K562 (cell line): ENCODE measurements at regions not wholly inside any gene's neighbourhood (a gene's known extent, or its start where the extent isn't known, plus 50 kb on each side); places are given as distances from the start of the nearest gene placed in this dataset.

Experiments used
- E2F8 ChIP-seq: fragments of 450-650 bp; IDR thresholded peaks from 2 replicates; pipeline ENCODE4 v1.7.1; 2018; ENCODE audit warnings: mild to moderate bottlenecking, low read depth; ENCODE audit not compliant: partially characterized antibody
- ELF1 ChIP-seq: fragments of 200-800 bp; sonication (Bioruptor generic); IDR thresholded peaks from 2 replicates; pipeline ENCODE4 v1.6.1; 2016; ENCODE audit warnings: missing genetic modification characterization, missing compliant biosample characterization
- ESRRA ChIP-seq: fragments of 450-650 bp; IDR thresholded peaks from 2 replicates; pipeline ENCODE4 v1.6.1; 2014; ENCODE audit warnings: low read depth, mild to moderate bottlenecking, moderate library complexity, borderline replicate concordance
- GABPB1 ChIP-seq: sonication (generic); formaldehyde crosslinking; IDR thresholded peaks from 2 replicates; pipeline ENCODE4 v1.8.0; 2022; ENCODE audit warnings: mild to moderate bottlenecking, missing genetic modification reagents
- GABPB2 ChIP-seq: fragments of 250-450 bp; sonication (Bioruptor Pico); conservative IDR thresholded peaks from 2 replicates; pipeline ENCODE4 v1.5.1; 2021; ENCODE audit warnings: mild to moderate bottlenecking
- MCM2 ChIP-seq: fragments of 450-650 bp; IDR thresholded peaks from 2 replicates; pipeline ENCODE4 v1.6.1; 2017; ENCODE audit warnings: low read depth, mild to moderate bottlenecking
- MECOM ChIP-seq: fragments of 250-450 bp; sonication (Bioruptor Pico); IDR thresholded peaks from 2 replicates; pipeline ENCODE4 v1.8.0; 2022; ENCODE audit warnings: inconsistent platforms
- MTA1 ChIP-seq: fragments of 450-650 bp; IDR thresholded peaks from 2 replicates; pipeline ENCODE4 v1.6.1; 2017; ENCODE audit warnings: borderline replicate concordance
- MTA2 ChIP-seq: fragments of 450-650 bp; IDR thresholded peaks from 2 replicates; pipeline ENCODE4 v1.6.1; 2016; ENCODE audit warnings: low read depth
- NFIX ChIP-seq: fragments of 250-450 bp; sonication (Bioruptor Pico); IDR thresholded peaks from 2 replicates; pipeline ENCODE4 v1.4.0; 2020; ENCODE audit warnings: low read depth, mild to moderate bottlenecking, moderate library complexity
- PATZ1 ChIP-seq: fragments of 250-450 bp; sonication (Bioruptor Pico); IDR thresholded peaks from 2 replicates; pipeline ENCODE4 v1.5.0; 2020; ENCODE audit warnings: mild to moderate bottlenecking, borderline replicate concordance
- PML ChIP-seq: IDR thresholded peaks from 2 replicates; pipeline ENCODE4 v1.6.1; 2012; ENCODE audit warnings: low read length, inconsistent platforms
- POLR3G ChIP-seq: IDR thresholded peaks from 2 replicates; pipeline ENCODE4 v1.6.1; 2011; ENCODE audit not compliant: insufficient read length, insufficient replicate concordance; ENCODE audit errors: extremely low read depth
- RAD21 ChIP-seq, 2 experiments: fragments of 250-450 bp in 1 of 2; fragments of 450-650 bp in 1 of 2; sonication (Bioruptor Pico) in 1 of 2; formaldehyde crosslinking in 1 of 2; IDR thresholded peaks in 1 of 2; conservative IDR thresholded peaks in 1 of 2; 2 replicates each; pipeline versions ENCODE4 v1.4.0 to v1.8.0; 2020 to 2022; ENCODE audit warnings: mild to moderate bottlenecking in 2 of 2, moderate library complexity in 1 of 2
- RBBP5 ChIP-seq: fragments of 200-600 bp; sonication (generic); IDR thresholded peaks from 2 replicates; pipeline ENCODE4 v1.6.1; 2012; ENCODE audit warnings: borderline replicate concordance, mild to moderate bottlenecking, low read length, control low read depth, inconsistent platforms; ENCODE audit not compliant: insufficient read depth, poor library complexity, severe bottlenecking
- RBM15 ChIP-seq: fragments of 200-400 bp; formaldehyde crosslinking; IDR thresholded peaks from 2 replicates; pipeline ENCODE4 v1.6.1; 2018; ENCODE audit warnings: mild to moderate bottlenecking, low read length, moderate library complexity; ENCODE audit not compliant: insufficient read depth
- SMAD3 ChIP-seq: fragments of 450-650 bp; formaldehyde crosslinking; conservative IDR thresholded peaks from 2 replicates; pipeline ENCODE4 v1.4.0; 2020; ENCODE audit warnings: mild to moderate bottlenecking
- SMARCE1 ChIP-seq: fragments of 450-650 bp; IDR thresholded peaks from 2 replicates; pipeline ENCODE4 v1.7.1; 2016; ENCODE audit warnings: mild to moderate bottlenecking
- SPI1 ChIP-seq: IDR thresholded peaks from 2 replicates; pipeline ENCODE4 v1.6.1; 2011; ENCODE audit warnings: low read depth, low read length, control low read depth, borderline replicate concordance
- TAF1 ChIP-seq: IDR thresholded peaks from 2 replicates; pipeline ENCODE4 v1.6.1; 2011; ENCODE audit warnings: mild to moderate bottlenecking, low read length, moderate library complexity; ENCODE audit not compliant: insufficient read depth, control insufficient read depth, severe bottlenecking; ENCODE audit errors: extremely low read depth
- XRCC5 ChIP-seq: fragments of 200-400 bp; formaldehyde crosslinking; IDR thresholded peaks from 2 replicates; pipeline ENCODE4 v1.6.1; 2017; ENCODE audit warnings: low read depth, mild to moderate bottlenecking, low read length
- ZBTB12 ChIP-seq: fragments of 250-450 bp; sonication (Bioruptor Pico); IDR thresholded peaks from 2 replicates; pipeline ENCODE4 v1.4.0; 2020
- ZNF184 ChIP-seq: sonication (generic); formaldehyde crosslinking; IDR thresholded peaks from 2 replicates; pipeline ENCODE4 v1.5.0; 2020; ENCODE audit warnings: missing genetic modification reagents
- ZNF561 ChIP-seq: fragments of 450-650 bp; formaldehyde crosslinking; conservative IDR thresholded peaks from 2 replicates; pipeline ENCODE4 v1.4.0; 2020; ENCODE audit warnings: mild to moderate bottlenecking, moderate library complexity

GRCh38 chr5:78699552-78700153 lies 51.1 kb upstream of the LHFPL2 start (continued):
- TF ChIP-seq RBBP5 (no peak), ELF1 (no peak), MECOM (CRISPR knock-in tag) (no peak), RAD21 (CRISPR knock-in tag; conservative IDR thresholded peaks at IDR 0.05 in 1 of 2, IDR thresholded peaks at IDR 0.05 in 1 of 2) (no peak; a peak in 1 of 4 replicates), MCM2 (no peak), ESRRA (no peak), XRCC5 (no peak), GABPB1 (peak; percentile 35; the same call in 1 of the 2 replicates), TAF1 (no peak), MTA1 (peak; percentile 70; the same call in 1 of the 2 replicates), MTA2 (no peak), ZBTB12 (CRISPR knock-in tag) (no peak), RBM15 (no peak), POLR3G (no peak), SPI1 (no peak), SMARCE1 (peak; percentile 57; the same call in 1 of the 2 replicates), SMAD3 (CRISPR knock-in tag) (no peak), E2F8 (no peak), ZNF184 (CRISPR knock-in tag) (no peak), ZNF561 (CRISPR knock-in tag) (no peak), PML (no peak), NFIX (no peak), PATZ1 (CRISPR knock-in tag) (no peak), GABPB2 (CRISPR knock-in tag) (no peak)
